Loucy (cell line): ENCODE measurements at regions not wholly inside any gene's neighbourhood (a gene's known extent, or its start where the extent isn't known, plus 50 kb on each side); places are given as distances from the start of the nearest gene placed in this dataset.

Experiments used
- H2AFZ ChIP-seq: fragments of 200-600 bp; sonication (generic); 2 replicates; pipeline ENCODE4 v1.6.0; 2016; ENCODE audit warnings: antibody characterized with exemption, mild to moderate bottlenecking, low read length, moderate library complexity
- H3F3A ChIP-seq: fragments of 200-600 bp; 2 replicates; pipeline ENCODE4 v1.6.0; 2016; ENCODE audit warnings: antibody characterized with exemption, low read depth, mild to moderate bottlenecking
- H3K27me3 ChIP-seq: fragments of 200-600 bp; sonication (generic); 2 replicates; pipeline ENCODE4 v1.6.1; 2014; ENCODE audit warnings: low read length, mild to moderate bottlenecking; ENCODE audit not compliant: insufficient read depth, poor library complexity, severe bottlenecking
- H3K36me3 ChIP-seq: fragments of 200-600 bp; sonication (generic); 2 replicates; pipeline ENCODE4 v1.6.1; 2016; ENCODE audit warnings: low read length; ENCODE audit not compliant: insufficient read depth
- H3K4me1 ChIP-seq: fragments of 200-600 bp; sonication (generic); 2 replicates; pipeline ENCODE4 v1.5.1; 2014; ENCODE audit warnings: low read length, mild to moderate bottlenecking; ENCODE audit not compliant: insufficient read depth, poor library complexity, severe bottlenecking
- H3K4me2 ChIP-seq: fragments of 200-600 bp; sonication (generic); 2 replicates; pipeline ENCODE4 v1.6.0; 2014; ENCODE audit warnings: antibody characterized with exemption, low read length, low read depth, mild to moderate bottlenecking; ENCODE audit not compliant: poor library complexity, severe bottlenecking
- H3K4me3 ChIP-seq: fragments of 200-600 bp; sonication (generic); 2 replicates; pipeline ENCODE4 v1.5.1; 2014; ENCODE audit warnings: low read length, mild to moderate bottlenecking, mixed read lengths; ENCODE audit not compliant: poor library complexity, severe bottlenecking
- H3K79me2 ChIP-seq: fragments of 200-600 bp; sonication (generic); 2 replicates; pipeline ENCODE4 v1.6.1; 2014; ENCODE audit warnings: low read length; ENCODE audit not compliant: insufficient read depth
- H3K9ac ChIP-seq: fragments of 200-600 bp; sonication (generic); 2 replicates; pipeline ENCODE4 v1.6.0; 2014; ENCODE audit warnings: mild to moderate bottlenecking, low read depth, low read length, moderate library complexity; ENCODE audit not compliant: poor library complexity, severe bottlenecking
- H3K9me2 ChIP-seq: fragments of 200-600 bp; sonication (generic); replicated peaks from 2 replicates; pipeline ENCODE4 v1.6.1; 2016; ENCODE audit warnings: low read depth, low read length, mixed read lengths
- H3K9me3 ChIP-seq: fragments of 200-600 bp; sonication (generic); 2 replicates; pipeline ENCODE4 v1.6.1; 2014; ENCODE audit warnings: mild to moderate bottlenecking, antibody characterized with exemption, low read length, low read depth; ENCODE audit not compliant: insufficient read depth
- H4K20me1 ChIP-seq: fragments of 200-600 bp; sonication (generic); 2 replicates; pipeline ENCODE4 v1.6.0; 2014; ENCODE audit warnings: antibody characterized with exemption, low read length, mild to moderate bottlenecking; ENCODE audit not compliant: insufficient read depth, poor library complexity, severe bottlenecking
- CTCF ChIP-seq: fragments of 200-600 bp; sonication (generic); conservative IDR thresholded peaks from 2 replicates; pipeline ENCODE4 v1.5.1; 2014; ENCODE audit warnings: mild to moderate bottlenecking, antibody characterized with exemption, low read length
- EZH2phosphoT487 ChIP-seq: fragments of 200-600 bp; IDR thresholded peaks from 2 replicates; pipeline ENCODE4 v1.6.1; 2018; ENCODE audit warnings: antibody characterized with exemption, mild to moderate bottlenecking, moderate library complexity, borderline replicate concordance

- H3K4me3 ChIP-seq, result no peak overlapping the region
- no peak overlapping the region for H3K4me2 ChIP-seq
- H4K20me1 ChIP-seq, result no peaks in the 10 kb centered on the region
- no peak overlapping the region for H2AFZ ChIP-seq
- no peaks in the 10 kb centered on the region for H3F3A ChIP-seq
- no peak for TF ChIP-seq EZH2phosphoT487
- H3K9me2 ChIP-seq, result no peaks in the 10 kb centered on the region
- H3K27me3 ChIP-seq, result no peaks in the 10 kb centered on the region
- no peaks in the 10 kb centered on the region for H3K9me3 ChIP-seq
- H3K36me3 ChIP-seq, result no peaks in the 10 kb centered on the region
- no peaks in the 10 kb centered on the region for H3K79me2 ChIP-seq
- no peak overlapping the region for H3K9ac ChIP-seq
- H3K4me1 ChIP-seq, result no peaks in the 10 kb centered on the region
Observed at GRCh38 chr6:120198033-120198432, 848.5 kb upstream of the MAN1A1 start.

DNA sequence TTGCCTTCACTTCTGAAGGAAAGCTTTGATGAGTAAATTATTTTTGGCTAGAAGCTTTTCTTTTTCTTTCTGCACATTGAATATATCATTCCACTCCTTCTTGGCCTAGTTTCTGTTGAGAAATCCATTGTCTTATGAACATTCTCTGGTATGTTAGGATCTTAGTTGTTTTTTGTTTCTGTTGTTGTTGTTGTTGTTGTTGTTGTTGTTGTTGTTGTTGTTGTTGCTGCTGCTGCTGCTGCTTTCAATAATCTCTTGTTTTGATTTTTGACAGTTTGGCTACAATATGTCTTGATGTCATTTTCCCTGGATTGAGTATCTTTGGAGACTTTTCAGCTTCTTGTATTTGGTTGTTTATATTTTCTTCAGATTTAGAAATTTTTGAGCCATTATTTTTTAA lies 836.5 kb upstream of the MAN1A1 start:
- Histone ChIP-seq H3K36me3 (no peaks in the 10 kb centered on the region), H4K20me1 (no peaks in the 10 kb centered on the region), H3K79me2 (no peaks in the 10 kb centered on the region), H3K9me2 (no peaks in the 10 kb centered on the region), H3K4me3 (no peak overlapping the region), H2AFZ (no peak overlapping the region), H3K9me3 (no peaks in the 10 kb centered on the region), H3K9ac (no peak overlapping the region), H3K4me2 (no peak overlapping the region), H3F3A (no peaks in the 10 kb centered on the region), H3K27me3 (no peaks in the 10 kb centered on the region), H3K4me1 (no peaks in the 10 kb centered on the region)
- TF ChIP-seq EZH2phosphoT487, result no peak
- TF ChIP-seq CTCF, result no peak

DNA sequence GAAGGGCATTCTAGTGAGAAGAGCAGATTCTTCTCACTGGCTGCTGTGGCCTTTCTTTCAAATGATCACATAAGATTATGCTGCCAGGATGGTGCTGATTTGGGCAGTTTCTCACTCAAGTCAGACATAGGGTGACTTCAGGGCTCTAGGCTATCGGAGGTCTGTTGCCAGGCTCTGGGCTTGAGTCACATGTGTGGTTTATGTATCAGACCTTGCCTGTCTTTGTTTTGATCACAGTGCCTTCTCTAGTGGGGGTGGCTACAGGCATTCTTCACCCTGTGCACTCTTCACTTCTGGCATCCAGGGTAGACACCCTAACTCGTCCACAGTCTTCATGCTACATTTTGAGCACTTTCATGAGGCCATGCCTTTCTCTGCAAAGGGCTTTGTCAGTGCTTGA lies 823.7 kb upstream of the MAN1A1 start:
- no peaks in the 10 kb centered on the region for H3K36me3 ChIP-seq
- no peak overlapping the region for H3K4me2 ChIP-seq
- no peaks in the 10 kb centered on the region for H3K79me2 ChIP-seq
- H3F3A ChIP-seq, result no peaks in the 10 kb centered on the region
- no peaks in the 10 kb centered on the region for H4K20me1 ChIP-seq
- H3K27me3 ChIP-seq, result no peaks in the 10 kb centered on the region
- no peak overlapping the region for H3K4me3 ChIP-seq
- no peaks in the 10 kb centered on the region for H3K4me1 ChIP-seq
- no peak for TF ChIP-seq CTCF
- TF ChIP-seq EZH2phosphoT487, result no peak
- H3K9ac ChIP-seq, result no peak overlapping the region
- H2AFZ ChIP-seq, result no peak overlapping the region
- H3K9me3 ChIP-seq, result no peaks in the 10 kb centered on the region
- H3K9me2 ChIP-seq, result no peaks in the 10 kb centered on the region

DNA sequence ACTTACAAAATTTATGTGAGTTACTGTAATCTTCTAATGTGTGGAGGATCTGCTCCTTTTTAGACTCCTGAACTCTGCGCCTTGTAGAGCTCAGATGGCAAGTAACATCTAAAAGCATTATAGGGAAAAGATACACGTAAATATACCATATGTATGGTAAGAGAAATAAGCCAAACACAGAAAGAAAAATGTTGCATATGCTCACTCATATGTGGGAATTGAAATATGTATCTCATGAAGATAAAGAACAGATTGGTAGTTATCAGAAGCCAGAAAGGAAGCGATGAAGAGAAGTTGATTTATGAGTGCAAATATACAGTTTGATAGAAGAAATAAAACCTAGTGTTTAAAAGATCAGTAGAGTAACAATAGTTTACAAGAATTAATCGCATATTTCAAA lies 815.0 kb upstream of the MAN1A1 start:
- no peaks in the 10 kb centered on the region for H3K36me3 ChIP-seq
- H3K4me1 ChIP-seq, result no peaks in the 10 kb centered on the region
- H3K27me3 ChIP-seq, result no peaks in the 10 kb centered on the region
- no peak overlapping the region for H3K4me2 ChIP-seq
- no peaks in the 10 kb centered on the region for H3K9me3 ChIP-seq
- no peaks in the 10 kb centered on the region for H3K79me2 ChIP-seq
- no peak overlapping the region for H3K4me3 ChIP-seq
- no peaks in the 10 kb centered on the region for H4K20me1 ChIP-seq
- no peak overlapping the region for H2AFZ ChIP-seq
- no peak overlapping the region for H3K9ac ChIP-seq
- no peaks in the 10 kb centered on the region for H3K9me2 ChIP-seq
- no peak for TF ChIP-seq EZH2phosphoT487
- no peak for TF ChIP-seq CTCF
- no peaks in the 10 kb centered on the region for H3F3A ChIP-seq
